ENCODE measurements at regions not wholly inside any gene's neighbourhood (a gene's known extent, or its start where the extent isn't known, plus 50 kb on each side); places are given as distances from the start of the nearest gene placed in this dataset.
A peak's percentile ranks its signal among the peaks of the same experiment; 100 is the strongest.

DNA sequence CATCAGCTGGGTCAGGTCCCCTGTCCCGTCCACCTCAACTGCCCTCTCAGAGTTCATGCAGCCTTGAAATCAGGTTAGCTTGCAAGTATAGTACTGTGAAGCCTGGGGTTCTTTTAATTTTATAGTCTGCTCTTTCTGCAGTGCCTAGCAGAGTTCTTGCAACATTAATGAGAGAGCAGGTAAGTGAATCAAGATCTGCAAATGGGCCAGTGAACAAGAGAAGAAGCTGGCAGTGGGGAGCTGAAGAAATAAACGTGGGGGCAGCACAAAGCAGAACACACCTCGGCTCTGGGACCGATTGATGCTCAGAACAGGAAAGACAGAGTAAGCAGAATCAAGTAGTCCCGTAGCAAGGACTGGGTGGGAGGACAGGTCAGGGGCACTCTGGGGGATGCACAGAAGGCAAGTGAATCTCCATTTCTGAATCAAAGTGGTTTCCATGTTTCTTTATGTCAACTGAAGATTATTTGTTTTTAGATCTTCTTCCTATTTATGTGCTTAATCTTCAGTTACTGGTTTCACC is 675.5 kb downstream of the RNF144A start:
- ATAC-seq (peak; percentile 36; the same call in 1 of the 3 replicates), DNase-seq (ENCODE audit: extremely low read depth in 1 of 4, low spot score in 3 of 4) (no peak), FAIRE-seq (no peak)
- no peaks in the 10 kb centered on the region for H4K20me1 ChIP-seq (replicated peaks; ENCODE audit: control insufficient read depth, insufficient read depth, low read length)
- no peaks in the 10 kb centered on the region for H3K4me1 ChIP-seq (replicated peaks in 1 of 2; ENCODE audit: control insufficient read depth in 2 of 2, insufficient read depth in 2 of 2, low read length in 2 of 2)
- 1% methylated on average over 5 of the region's 5 CpGs for WGBS (ENCODE audit: insufficient coverage, low coverage, missing lambda C conversion rate)
- TF ChIP-seq SMAD2 (IDR thresholded peaks at IDR 0.05; ENCODE audit: low read depth, low read length) = no peak
- TF ChIP-seq MCM5 (IDR thresholded peaks at IDR 0.05; ENCODE audit: low read depth) = no peak
- TF ChIP-seq, protein P1, sequence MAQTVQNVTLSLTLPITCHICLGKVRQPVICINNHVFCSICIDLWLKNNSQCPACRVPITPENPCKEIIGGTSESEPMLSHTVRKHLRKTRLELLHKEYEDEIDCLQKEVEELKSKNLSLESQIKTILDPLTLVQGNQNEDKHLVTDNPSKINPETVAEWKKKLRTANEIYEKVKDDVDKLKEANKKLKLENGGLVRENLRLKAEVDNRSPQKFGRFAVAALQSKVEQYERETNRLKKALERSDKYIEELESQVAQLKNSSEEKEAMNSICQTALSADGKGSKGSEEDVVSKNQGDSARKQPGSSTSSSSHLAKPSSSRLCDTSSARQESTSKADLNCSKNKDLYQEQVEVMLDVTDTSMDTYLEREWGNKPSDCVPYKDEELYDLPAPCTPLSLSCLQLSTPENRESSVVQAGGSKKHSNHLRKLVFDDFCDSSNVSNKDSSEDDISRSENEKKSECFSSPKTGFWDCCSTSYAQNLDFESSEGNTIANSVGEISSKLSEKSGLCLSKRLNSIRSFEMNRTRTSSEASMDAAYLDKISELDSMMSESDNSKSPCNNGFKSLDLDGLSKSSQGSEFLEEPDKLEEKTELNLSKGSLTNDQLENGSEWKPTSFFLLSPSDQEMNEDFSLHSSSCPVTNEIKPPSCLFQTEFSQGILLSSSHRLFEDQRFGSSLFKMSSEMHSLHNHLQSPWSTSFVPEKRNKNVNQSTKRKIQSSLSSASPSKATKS (CRISPR knock-in tag; IDR thresholded peaks at IDR 0.05) = no peak
- H3K4me2 ChIP-seq (ENCODE audit: insufficient read depth, low read length) = no peak overlapping the region
- intact Hi-C loops (cut with micrococcal nuclease) = no loop called here
- H3K9me3 ChIP-seq (replicated peaks; ENCODE audit: control insufficient read depth, insufficient read depth, low read depth, low read length) = no peaks in the 10 kb centered on the region
- no peaks in the 10 kb centered on the region for H3K36me3 ChIP-seq (ENCODE audit: control insufficient read depth, insufficient read depth, low read length)
- BruUV-seq (replicated peaks) = no TSS peak
- H3K9me1 ChIP-seq (ENCODE audit: control insufficient read depth, insufficient read depth, low read length) = no peaks in the 10 kb centered on the region
- H3K27me3 ChIP-seq (ENCODE audit: control insufficient read depth in 2 of 2, insufficient read depth in 2 of 2, low read length in 2 of 2) = no peaks in the 10 kb centered on the region
- no peak overlapping the region for H3K27ac ChIP-seq (ENCODE audit: extremely low read depth, low read depth, low read length)
- no peak overlapping the region for H2AFZ ChIP-seq (ENCODE audit: low read depth, low read length)
- in situ Hi-C loops (cut with MboI) = no loop called here
- H3K79me2 ChIP-seq (ENCODE audit: control insufficient read depth, insufficient read depth, low read length) = no peaks in the 10 kb centered on the region
- no peak overlapping the region for H3K9ac ChIP-seq (ENCODE audit: insufficient read depth in 1 of 2, low read depth in 2 of 2, low read length in 2 of 2)
- POLR2A ChIA-PET = interaction anchor here (0.6 kb wide), 1 partner anchor 296 kb away, joined by 3 read pairs; no protein-coding TSS in a partner anchor
- H3K4me3 ChIP-seq = no peak overlapping the region
- CTCF ChIA-PET (ENCODE audit: low intra/inter-chr PET ratio) = no interaction called here

DNA sequence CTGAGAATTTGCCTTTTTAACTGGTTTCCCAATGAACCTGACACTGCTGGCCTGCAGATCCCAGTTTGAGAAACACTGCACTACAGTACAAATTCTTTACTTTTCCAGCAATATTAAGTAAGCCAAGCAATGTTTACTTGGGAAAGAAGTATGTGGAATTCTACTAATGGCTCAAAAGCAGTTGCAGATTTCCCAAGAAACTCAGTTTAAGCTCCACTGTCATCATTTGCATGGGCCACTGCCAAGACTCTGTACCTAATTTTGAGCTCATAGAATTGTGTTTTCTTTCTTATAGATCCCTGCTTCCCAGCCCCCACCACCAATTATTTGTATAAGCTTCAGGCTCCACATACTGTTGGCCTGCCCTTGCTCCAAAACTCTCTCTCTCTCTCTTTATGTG is 676.1 kb downstream of the RNF144A start:
- Histone ChIP-seq H3K79me2 (ENCODE audit: control insufficient read depth, insufficient read depth, low read length) (no peaks in the 10 kb centered on the region), H3K4me3 (no peak overlapping the region), H3K9ac (ENCODE audit: insufficient read depth in 1 of 2, low read depth in 2 of 2, low read length in 2 of 2) (no peak overlapping the region), H3K27ac (ENCODE audit: extremely low read depth, low read depth, low read length) (no peak overlapping the region), H3K9me3 (replicated peaks; ENCODE audit: control insufficient read depth, insufficient read depth, low read depth, low read length) (no peaks in the 10 kb centered on the region), H3K4me2 (ENCODE audit: insufficient read depth, low read length) (no peak overlapping the region), H3K9me1 (ENCODE audit: control insufficient read depth, insufficient read depth, low read length) (no peaks in the 10 kb centered on the region), H4K20me1 (replicated peaks; ENCODE audit: control insufficient read depth, insufficient read depth, low read length) (no peaks in the 10 kb centered on the region), H3K4me1 (replicated peaks in 1 of 2; ENCODE audit: control insufficient read depth in 2 of 2, insufficient read depth in 2 of 2, low read length in 2 of 2) (no peaks in the 10 kb centered on the region), H2AFZ (ENCODE audit: low read depth, low read length) (no peak overlapping the region), H3K36me3 (ENCODE audit: control insufficient read depth, insufficient read depth, low read length) (no peaks in the 10 kb centered on the region), H3K27me3 (ENCODE audit: control insufficient read depth in 2 of 2, insufficient read depth in 2 of 2, low read length in 2 of 2) (no peaks in the 10 kb centered on the region)
- ATAC-seq (no peak), DNase-seq (ENCODE audit: extremely low read depth in 1 of 4, low spot score in 3 of 4) (peak in 1 of 4 experiments; percentile 7), FAIRE-seq (peak; percentile 32)
- in situ Hi-C loops (cut with MboI) (no loop called here), intact Hi-C loops (cut with micrococcal nuclease) (no loop called here)
- ChIA-PET CTCF (ENCODE audit: low intra/inter-chr PET ratio) (no interaction called here), POLR2A (no interaction called here)
- TF ChIP-seq, protein P2, sequence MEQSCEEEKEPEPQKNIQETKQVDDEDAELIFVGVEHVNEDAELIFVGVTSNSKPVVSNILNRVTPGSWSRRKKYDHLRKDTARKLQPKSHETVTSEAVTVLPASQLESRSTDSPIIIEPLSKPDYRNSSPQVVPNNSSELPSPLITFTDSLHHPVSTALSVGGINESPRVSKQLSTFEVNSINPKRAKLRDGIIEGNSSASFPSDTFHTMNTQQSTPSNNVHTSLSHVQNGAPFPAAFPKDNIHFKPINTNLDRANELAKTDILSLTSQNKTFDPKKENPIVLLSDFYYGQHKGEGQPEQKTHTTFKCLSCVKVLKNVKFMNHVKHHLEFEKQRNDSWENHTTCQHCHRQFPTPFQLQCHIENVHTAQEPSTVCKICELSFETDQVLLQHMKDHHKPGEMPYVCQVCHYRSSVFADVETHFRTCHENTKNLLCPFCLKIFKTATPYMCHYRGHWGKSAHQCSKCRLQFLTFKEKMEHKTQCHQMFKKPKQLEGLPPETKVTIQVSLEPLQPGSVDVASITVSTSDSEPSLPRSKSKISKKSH (CRISPR knock-in tag; IDR thresholded peaks at IDR 0.05) = no peak
- TF ChIP-seq ZNF780A (CRISPR knock-in tag; IDR thresholded peaks at IDR 0.05) = no peak
- TF ChIP-seq, protein P3, sequence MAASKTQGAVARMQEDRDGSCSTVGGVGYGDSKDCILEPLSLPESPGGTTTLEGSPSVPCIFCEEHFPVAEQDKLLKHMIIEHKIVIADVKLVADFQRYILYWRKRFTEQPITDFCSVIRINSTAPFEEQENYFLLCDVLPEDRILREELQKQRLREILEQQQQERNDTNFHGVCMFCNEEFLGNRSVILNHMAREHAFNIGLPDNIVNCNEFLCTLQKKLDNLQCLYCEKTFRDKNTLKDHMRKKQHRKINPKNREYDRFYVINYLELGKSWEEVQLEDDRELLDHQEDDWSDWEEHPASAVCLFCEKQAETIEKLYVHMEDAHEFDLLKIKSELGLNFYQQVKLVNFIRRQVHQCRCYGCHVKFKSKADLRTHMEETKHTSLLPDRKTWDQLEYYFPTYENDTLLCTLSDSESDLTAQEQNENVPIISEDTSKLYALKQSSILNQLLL (CRISPR knock-in tag; IDR thresholded peaks at IDR 0.05; ENCODE audit: borderline replicate concordance) = no peak
- TF ChIP-seq ZNF75A (CRISPR knock-in tag; IDR thresholded peaks at IDR 0.05) = no peak
- no peak for TF ChIP-seq ZNF165 (CRISPR knock-in tag; IDR thresholded peaks at IDR 0.05; ENCODE audit: borderline replicate concordance)
- no peak for TF ChIP-seq RBM15 (IDR thresholded peaks at IDR 0.05; ENCODE audit: insufficient read depth, low read length)
- no peak for TF ChIP-seq BCOR (IDR thresholded peaks at IDR 0.05)
- no peak for TF ChIP-seq KLF6 (CRISPR knock-in tag; IDR thresholded peaks at IDR 0.05; ENCODE audit: borderline replicate concordance)
- BruUV-seq (replicated peaks) = no TSS peak

Measured in K562 (cell line).